ENCODE measurements at regions not wholly inside any gene's neighbourhood (a gene's known extent, or its start where the extent isn't known, plus 50 kb on each side); places are given as distances from the start of the nearest gene placed in this dataset.

- DNase-seq: no peak
Measured at GRCh38 chr9:80285326-80285725, 713.6 kb downstream of the TLE4 start.

GRCh38 chr9:80282766-80283165, 711.0 kb downstream of the TLE4 start:
- DNase-seq: no peak

GRCh38 chr9:80259079-80259478, 687.3 kb downstream of the TLE4 start:
- no peak for DNase-seq

- no peak for DNase-seq
Measured at GRCh38 chr9:80251778-80252177, 680.0 kb downstream of the TLE4 start.

DNA sequence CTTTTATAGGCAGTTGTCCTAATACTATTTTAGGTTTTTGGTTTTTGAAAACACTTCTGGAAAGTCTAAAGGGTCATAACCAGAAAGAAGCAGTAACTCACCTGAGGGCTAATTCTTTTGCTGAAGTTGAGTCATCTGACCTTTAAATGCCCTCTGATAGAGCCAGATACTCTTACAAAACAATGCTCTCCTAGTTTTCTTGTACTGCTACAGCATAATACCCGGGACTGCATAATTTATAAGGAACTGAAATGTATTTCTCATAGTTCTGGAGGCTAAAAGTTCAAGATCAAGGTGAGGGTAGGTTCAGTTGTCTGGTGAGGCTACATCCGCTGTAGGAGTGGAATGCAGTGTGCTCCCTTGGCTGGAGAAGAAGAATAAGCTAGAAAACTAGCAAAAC, 670.3 kb downstream of the TLE4 start:
- no peak for DNase-seq

- DNase-seq: no peak
Measured at GRCh38 chr9:80235752-80236151, 664.0 kb downstream of the TLE4 start.

GRCh38 chr9:80233906-80234305, 662.1 kb downstream of the TLE4 start:
- DNase-seq: no peak

- no peak for DNase-seq
Measured at GRCh38 chr9:80233102-80233843, 661.5 kb downstream of the TLE4 start.

DNA sequence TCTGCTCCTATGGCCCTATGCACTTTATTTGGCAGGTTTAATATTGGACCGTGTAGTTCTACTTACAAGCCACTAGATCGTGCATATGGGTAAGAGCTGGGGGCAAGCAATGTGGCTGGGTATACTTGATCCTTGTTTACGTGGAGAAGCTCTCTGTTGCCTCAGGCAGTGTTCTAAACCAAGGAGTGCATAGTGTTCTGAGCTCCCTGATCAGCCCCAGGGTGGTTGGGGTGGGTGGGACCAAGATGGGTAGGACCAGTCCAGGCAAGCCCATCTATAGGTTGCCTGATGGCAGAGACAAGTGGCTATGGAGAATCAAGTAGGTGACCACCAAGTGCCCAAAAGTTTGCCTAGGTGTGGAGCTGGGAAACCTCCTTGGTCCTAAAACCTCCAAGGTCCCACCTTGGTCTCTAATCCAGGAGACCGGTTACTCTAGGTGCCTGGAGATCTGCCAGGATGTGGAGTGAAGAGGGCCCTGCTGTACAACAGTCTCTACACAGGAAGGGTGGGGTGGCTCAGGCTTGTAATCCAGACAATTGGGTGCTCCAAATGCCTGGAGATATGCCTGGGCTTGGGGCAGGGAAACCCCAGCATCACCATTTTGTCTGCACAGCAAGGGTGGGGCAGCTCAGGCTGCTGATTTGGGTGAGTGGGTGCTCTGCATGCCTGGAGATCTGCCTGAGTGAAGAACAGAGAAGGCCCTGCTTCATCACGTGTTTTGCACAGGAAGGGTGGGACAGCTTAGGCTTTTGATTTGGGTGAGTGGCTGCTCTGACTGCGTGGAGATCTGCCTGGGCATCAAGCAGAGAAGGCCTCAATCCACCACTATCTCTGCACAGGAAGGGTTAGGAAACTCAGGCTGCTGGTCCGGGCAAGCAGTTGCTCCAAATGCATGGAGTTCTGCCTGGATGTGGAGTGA, 659.8 kb downstream of the TLE4 start:
- DNase-seq: no peak

GRCh38 chr9:80223897-80224296, 652.1 kb downstream of the TLE4 start:
- DNase-seq: no peak

DNA sequence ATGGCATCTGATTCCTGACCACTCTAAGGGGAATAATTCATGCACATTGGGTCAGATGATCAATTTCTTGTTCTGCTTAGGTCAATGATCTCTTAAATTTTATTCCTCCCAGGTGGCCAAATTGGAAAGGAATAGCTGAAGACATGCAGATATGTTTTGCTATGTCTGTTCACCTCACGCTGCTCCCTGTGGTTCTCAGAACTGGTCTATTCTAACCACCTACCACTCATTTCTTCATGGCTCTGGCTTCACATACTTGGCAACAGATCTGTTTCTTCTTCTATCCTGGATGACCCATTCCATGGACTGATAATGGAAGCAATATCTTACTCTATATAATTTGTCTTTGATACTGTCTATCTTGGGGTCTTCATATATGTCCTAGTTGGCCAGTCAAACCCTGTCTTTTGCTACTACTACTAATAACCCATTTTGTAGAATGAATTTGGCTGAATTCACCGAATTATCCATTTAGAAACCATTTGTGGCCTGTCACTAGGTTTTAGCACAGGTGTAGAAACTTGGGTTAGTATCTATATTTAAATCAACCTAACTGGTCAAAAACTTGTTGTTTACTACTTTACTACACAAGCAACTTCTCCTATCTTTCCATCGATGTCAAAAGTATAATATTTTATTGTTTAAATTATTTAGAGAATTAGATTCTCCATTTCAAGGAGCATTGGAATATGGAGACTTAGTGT, 650.9 kb downstream of the TLE4 start:
- DNase-seq: no peak

- no peak for DNase-seq
Measured at GRCh38 chr9:80218328-80218727, 646.6 kb downstream of the TLE4 start.

DNA sequence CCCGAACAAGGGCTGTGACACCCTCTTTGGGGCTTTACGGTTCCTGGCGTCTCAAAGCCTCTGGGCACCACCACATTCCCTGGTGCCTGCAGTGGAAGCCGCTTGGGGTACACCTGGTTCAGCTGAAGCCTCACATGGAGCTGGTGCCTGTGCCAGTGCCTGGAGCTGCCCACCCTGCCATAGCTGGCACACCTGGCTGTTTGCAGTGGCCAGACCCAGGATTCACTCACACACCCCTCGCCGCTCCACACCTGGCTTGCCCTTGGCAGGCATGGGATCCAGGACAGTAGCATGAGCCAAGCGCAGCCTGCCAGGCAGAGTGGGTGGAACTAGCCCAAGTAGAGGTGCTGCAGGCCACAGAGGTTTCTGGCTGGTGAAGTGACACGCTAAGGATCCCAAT, 641.8 kb downstream of the TLE4 start:
- DNase-seq: no peak

GRCh38 chr9:80208696-80209095, 636.9 kb downstream of the TLE4 start:
- no peak for DNase-seq

GRCh38 chr9:80204054-80204453, 632.3 kb downstream of the TLE4 start:
- DNase-seq: no peak

GRCh38 chr9:80197661-80198060, 625.9 kb downstream of the TLE4 start:
- no peak for DNase-seq

GRCh38 chr9:80191108-80191507, 619.3 kb downstream of the TLE4 start:
- DNase-seq: no peak

DNA sequence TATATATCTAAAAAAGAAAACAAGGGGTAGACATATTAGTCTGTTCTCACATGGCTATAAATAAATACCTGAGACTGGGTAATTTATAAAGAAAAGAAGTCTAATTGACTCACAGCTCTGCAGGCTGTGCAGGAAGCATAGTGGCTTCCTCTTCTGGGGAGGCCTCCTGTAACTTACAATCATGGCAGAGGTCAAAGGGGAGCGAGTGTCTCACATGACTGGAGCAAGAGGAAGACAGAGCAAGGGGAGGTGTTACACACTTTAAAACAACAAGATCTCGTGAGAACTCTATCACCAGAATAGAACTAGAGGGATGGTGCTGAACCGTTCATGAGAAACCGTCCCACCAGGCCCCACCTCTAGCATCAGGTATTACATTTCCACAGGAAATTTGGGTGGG, 616.8 kb downstream of the TLE4 start:
- DNase-seq: no peak

DNA sequence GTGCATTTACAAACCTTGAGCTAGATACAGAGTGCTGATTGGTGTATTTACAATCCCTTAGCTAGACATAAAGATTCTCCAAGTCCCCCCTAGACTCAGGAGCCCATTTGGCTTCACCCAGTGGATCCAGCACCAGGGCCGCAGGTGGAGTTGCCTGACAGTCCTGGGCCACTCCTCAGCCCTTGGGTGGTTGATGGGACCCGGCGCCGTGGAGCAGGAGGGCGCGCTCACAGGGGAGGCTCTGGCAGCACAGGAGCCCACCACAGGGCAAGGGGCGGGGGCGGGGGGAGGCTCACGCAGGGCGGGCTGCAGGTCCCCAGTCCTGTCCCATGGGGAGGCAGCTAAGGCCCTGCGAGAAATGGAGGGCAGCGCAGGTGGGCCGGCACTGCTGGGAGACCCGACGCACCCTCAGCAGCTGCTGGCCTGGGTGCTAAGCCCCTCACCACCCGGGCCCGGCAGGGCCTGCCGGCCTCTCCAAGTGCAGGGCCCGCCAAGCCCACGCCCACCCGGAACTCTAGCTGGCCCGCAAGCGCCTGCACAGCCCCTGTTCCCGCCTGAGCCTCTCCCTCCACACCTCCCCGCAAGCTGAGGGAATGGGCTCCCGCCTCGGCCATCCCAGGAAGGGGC, 613.5 kb downstream of the TLE4 start:
- no peak for DNase-seq

GRCh38 chr9:80177949-80178480, 606.2 kb downstream of the TLE4 start:
- no peak for DNase-seq

DNA sequence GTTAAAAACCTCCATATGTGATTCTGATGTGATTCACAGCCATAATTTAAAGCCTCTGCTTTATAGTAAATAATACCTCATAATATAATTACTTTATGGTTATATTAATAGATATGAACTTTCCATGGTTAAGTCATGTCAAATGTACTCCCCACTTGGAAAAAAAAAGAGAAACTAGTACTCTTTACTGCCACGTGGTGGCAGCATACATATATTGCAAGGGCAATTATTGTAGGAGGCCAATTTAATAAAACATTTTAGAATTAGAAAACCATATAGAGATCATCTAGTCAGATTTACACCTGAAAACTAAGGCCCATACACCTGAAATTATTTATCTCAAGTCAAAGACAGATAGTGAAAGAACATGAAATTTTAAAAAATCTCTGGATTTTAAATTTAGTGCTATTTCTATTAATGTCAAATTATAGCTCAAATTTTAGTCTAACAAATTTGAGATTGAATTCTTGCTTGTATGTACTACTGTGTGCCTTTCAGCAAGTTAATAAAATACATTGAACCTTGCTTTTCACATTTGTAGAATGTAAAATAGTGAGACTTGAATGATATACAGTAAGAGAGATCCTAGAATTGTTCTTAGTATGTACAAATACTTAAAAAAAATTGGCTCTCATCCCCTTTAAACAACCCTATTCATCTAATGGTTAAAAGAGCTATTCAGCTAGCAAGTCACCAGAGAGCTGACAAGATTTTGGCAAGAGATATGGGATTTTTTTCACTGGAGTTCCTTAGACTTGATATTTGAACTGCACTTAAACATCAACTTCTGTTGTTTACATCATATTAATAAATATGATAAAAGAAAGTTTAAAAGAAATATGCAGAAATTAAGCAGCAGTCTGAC, 603.8 kb downstream of the TLE4 start:
- DNase-seq: peak; percentile 10 to 29

DNA sequence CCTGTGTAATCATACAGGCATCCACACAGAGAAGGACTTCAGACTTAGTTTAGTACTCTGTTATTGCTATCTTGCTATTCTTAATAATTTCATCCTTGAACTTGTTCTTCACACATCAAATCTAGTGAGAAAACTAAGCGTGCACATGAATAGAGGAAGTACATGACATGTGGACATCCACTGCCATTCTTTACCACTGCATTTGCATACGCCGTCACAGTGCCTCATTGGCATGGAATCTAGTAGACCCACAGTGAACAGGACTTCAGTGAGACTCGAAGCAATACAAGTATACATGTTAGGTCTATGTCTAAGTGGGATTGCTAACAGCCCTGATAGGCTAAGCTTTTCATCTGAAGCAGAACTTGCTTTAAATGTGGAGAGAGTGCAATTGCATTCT, 592.1 kb downstream of the TLE4 start:
- no peak for DNase-seq

Measured in AML-193 (cell line).